K562 (cell line): ENCODE measurements at regions not wholly inside any gene's neighbourhood (a gene's known extent, or its start where the extent isn't known, plus 50 kb on each side); places are given as distances from the start of the nearest gene placed in this dataset.

Experiments used
- E2F1 ChIP-seq: sonication (generic); formaldehyde crosslinking; IDR thresholded peaks from 2 replicates; pipeline ENCODE4 v1.8.1; 2023; ENCODE audit warnings: mild to moderate bottlenecking, missing genetic modification reagents, moderate library complexity
- ELF4 ChIP-seq: fragments of 450-650 bp; formaldehyde crosslinking; IDR thresholded peaks from 2 replicates; pipeline ENCODE4 v1.4.0; 2022; ENCODE audit warnings: missing genetic modification characterization
- NCOA6 ChIP-seq: fragments of 450-650 bp; IDR thresholded peaks from 2 replicates; pipeline ENCODE4 v1.6.1; 2017; ENCODE audit warnings: mild to moderate bottlenecking
- POLR2A ChIP-seq: fragments of 450-650 bp; conservative IDR thresholded peaks from 2 replicates; pipeline ENCODE4 v1.6.1; 2016
- POLR2AphosphoS2 ChIP-seq: IDR thresholded peaks from 2 replicates; pipeline ENCODE4 v1.6.1; 2012; ENCODE audit warnings: low read length, improper control_type of control experiment
- TCF3 ChIP-seq: sonication (generic); formaldehyde crosslinking; IDR thresholded peaks from 2 replicates; pipeline ENCODE4 v1.4.0; 2020; ENCODE audit warnings: mild to moderate bottlenecking, missing genetic modification reagents
- ZNF785 ChIP-seq: fragments of 250-450 bp; sonication (Bioruptor Pico); IDR thresholded peaks from 2 replicates; pipeline ENCODE4 v1.4.0; 2020; ENCODE audit warnings: mild to moderate bottlenecking

- TF ChIP-seq POLR2A (no peak), POLR2AphosphoS2 (no peak), E2F1 (no peak), ELF4 (no peak), NCOA6 (no peak), ZNF785 (CRISPR knock-in tag) (no peak), TCF3 (CRISPR knock-in tag) (no peak)
Measured at GRCh38 chr1:30164693-30165092, 558.7 kb downstream of the MATN1 start.
